H9 (cell line): ENCODE measurements at regions not wholly inside any gene's neighbourhood (a gene's known extent, or its start where the extent isn't known, plus 50 kb on each side); places are given as distances from the start of the nearest gene placed in this dataset.
A peak's percentile ranks its signal among the peaks of the same experiment; 100 is the strongest.

Experiments
- DNase-seq: peaks from one replicate; pipeline ENCODE4 v3.0.0-alpha.2; 2017
- H2AFZ ChIP-seq: one replicate; pipeline ENCODE4 v1.6.1; 2013; ENCODE audit warnings: mild to moderate bottlenecking, low read length, control low read depth, moderate library complexity
- H2AK5ac ChIP-seq: 2 replicates; pipeline ENCODE4 v1.6.1; 2013; ENCODE audit warnings: low read length, control low read depth, mixed read lengths; ENCODE audit not compliant: insufficient read length
- H2BK120ac ChIP-seq: one replicate; pipeline ENCODE4 v1.6.1; 2013; ENCODE audit warnings: low read depth, mild to moderate bottlenecking, low read length, control low read depth, inconsistent platforms; ENCODE audit not compliant: poor library complexity, severe bottlenecking
- H2BK12ac ChIP-seq: 2 replicates; pipeline ENCODE4 v1.6.1; 2013; ENCODE audit warnings: low read length, control low read depth, mixed read lengths, low read depth; ENCODE audit not compliant: insufficient read length
- H2BK15ac ChIP-seq: 2 replicates; pipeline ENCODE4 v1.6.1; 2013; ENCODE audit warnings: low read depth, low read length, control low read depth
- H2BK20ac ChIP-seq: one replicate; pipeline ENCODE4 v1.6.1; 2013; ENCODE audit warnings: low read depth, mild to moderate bottlenecking, low read length, control low read depth, inconsistent platforms; ENCODE audit not compliant: poor library complexity, severe bottlenecking
- H2BK5ac ChIP-seq: 2 replicates; pipeline ENCODE4 v1.6.1; 2013; ENCODE audit warnings: low read length, control low read depth, mixed read lengths; ENCODE audit not compliant: insufficient read length
- H3K14ac ChIP-seq: 2 replicates; pipeline ENCODE4 v1.6.1; 2013; ENCODE audit warnings: low read length, control low read depth; ENCODE audit not compliant: insufficient read depth
- H3K18ac ChIP-seq: 2 replicates; pipeline ENCODE4 v1.6.1; 2013; ENCODE audit warnings: low read depth, mild to moderate bottlenecking, mixed read lengths, low read length, control low read depth; ENCODE audit not compliant: insufficient read length
- H3K23ac ChIP-seq: 2 replicates; pipeline ENCODE4 v1.6.1; 2013; ENCODE audit warnings: low read length, control low read depth, mixed read lengths, low read depth; ENCODE audit not compliant: insufficient read length
- H3K23me2 ChIP-seq: 2 replicates; pipeline ENCODE4 v1.6.1; 2013; ENCODE audit warnings: low read depth, mild to moderate bottlenecking, mixed read lengths, low read length, control low read depth; ENCODE audit not compliant: insufficient read length, poor library complexity, severe bottlenecking
- H3K27ac ChIP-seq: 2 replicates; pipeline ENCODE4 v1.5.1; 2013; ENCODE audit warnings: low read length, control low read depth, mixed read lengths, low read depth; ENCODE audit not compliant: insufficient read length
- H3K27me3 ChIP-seq: 2 replicates; pipeline ENCODE4 v1.6.1; 2013; ENCODE audit warnings: low read length, control low read depth, inconsistent platforms; ENCODE audit not compliant: insufficient read depth
- H3K4ac ChIP-seq: 2 replicates; pipeline ENCODE4 v1.6.1; 2013; ENCODE audit warnings: low read depth, mild to moderate bottlenecking, control low read depth, inconsistent platforms, low read length, moderate library complexity
- H3K4me1 ChIP-seq: 2 replicates; pipeline ENCODE4 v1.6.1; 2013; ENCODE audit warnings: low read length, control low read depth, inconsistent platforms; ENCODE audit not compliant: insufficient read depth
- H3K4me2 ChIP-seq: 2 replicates; pipeline ENCODE4 v1.6.1; 2013; ENCODE audit warnings: low read length, control low read depth, mixed read lengths; ENCODE audit not compliant: insufficient read length, insufficient read depth
- H3K56ac ChIP-seq: 2 replicates; pipeline ENCODE4 v1.6.1; 2013; ENCODE audit warnings: low read depth, mild to moderate bottlenecking, mixed read lengths, low read length, control low read depth; ENCODE audit not compliant: insufficient read length
- H3K79me1 ChIP-seq: 2 replicates; pipeline ENCODE4 v1.6.1; 2013; ENCODE audit warnings: low read depth, mild to moderate bottlenecking, moderate library complexity, low read length, control low read depth, inconsistent platforms; ENCODE audit not compliant: insufficient read depth, poor library complexity, severe bottlenecking
- H3K79me2 ChIP-seq: 2 replicates; pipeline ENCODE4 v1.6.1; 2013; ENCODE audit warnings: low read length, control low read depth, inconsistent platforms; ENCODE audit not compliant: insufficient read depth
- H3K9ac ChIP-seq: 2 replicates; pipeline ENCODE4 v1.6.1; 2013; ENCODE audit warnings: low read length, control low read depth, mixed read lengths; ENCODE audit not compliant: insufficient read length; ENCODE audit errors: extremely low read depth
- H3K9me3 ChIP-seq: one replicate; pipeline ENCODE4 v1.6.1; 2013; ENCODE audit warnings: low read depth, low read length, inconsistent platforms; ENCODE audit not compliant: control insufficient read depth
- H3T11ph ChIP-seq: one replicate; pipeline ENCODE4 v1.6.1; 2013; ENCODE audit warnings: mild to moderate bottlenecking, low read length, control low read depth, inconsistent platforms
- H4K20me1 ChIP-seq: one replicate; pipeline ENCODE4 v1.6.1; 2013; ENCODE audit not compliant: control insufficient read depth, insufficient read length, insufficient read depth
- H4K5ac ChIP-seq: 2 replicates; pipeline ENCODE4 v1.6.1; 2013; ENCODE audit warnings: low read depth, mild to moderate bottlenecking, mixed read lengths, low read length, control low read depth; ENCODE audit not compliant: insufficient read length
- H4K8ac ChIP-seq: replicated peaks from 2 replicates; pipeline ENCODE4 v1.6.1; 2013; ENCODE audit warnings: low read length, control low read depth, mixed read lengths, low read depth; ENCODE audit not compliant: insufficient read length
- H4K91ac ChIP-seq: 2 replicates; pipeline ENCODE4 v1.6.1; 2013; ENCODE audit warnings: low read depth, mild to moderate bottlenecking, moderate library complexity, mixed read lengths, low read length, control low read depth; ENCODE audit not compliant: insufficient read length
- H3K27ac Mint-ChIP-seq, 3 experiments: 2 replicates in 2 of 3; 3 replicates in 1 of 3; pipeline ENCODE4 v1.8.0; 2020 to 2021; ENCODE audit warnings: mixed read lengths in 3 of 3, mild to moderate bottlenecking in 1 of 3, moderate library complexity in 1 of 3
- H3K27me3 Mint-ChIP-seq: 2 replicates; pipeline ENCODE4 v1.8.0; 2021; ENCODE audit warnings: low read depth, mild to moderate bottlenecking, moderate library complexity, mixed read lengths
- H3K36me3 Mint-ChIP-seq, 3 experiments: 2 replicates in 2 of 3; 3 replicates in 1 of 3; pipeline ENCODE4 v1.8.0; 2020 to 2021; ENCODE audit warnings: low read depth in 3 of 3, mixed read lengths in 3 of 3; ENCODE audit not compliant: insufficient read depth in 1 of 3
- H3K4me1 Mint-ChIP-seq, 2 experiments: 2 replicates each; pipeline ENCODE4 v1.8.0; 2020; ENCODE audit warnings: mixed read lengths in 2 of 2
- H3K4me3 Mint-ChIP-seq, 2 experiments: 2 replicates in 1 of 2; 3 replicates in 1 of 2; pipeline ENCODE4 v1.8.0; 2020 to 2021; ENCODE audit warnings: mild to moderate bottlenecking in 2 of 2, mixed read lengths in 2 of 2, moderate library complexity in 1 of 2
- H3K9me3 Mint-ChIP-seq, 2 experiments: 2 replicates in 1 of 2; 3 replicates in 1 of 2; pipeline ENCODE4 v1.8.0; 2020; ENCODE audit warnings: mild to moderate bottlenecking in 2 of 2, mixed read lengths in 2 of 2, moderate library complexity in 1 of 2
- CTCF ChIP-seq: fragments of 200-600 bp; sonication (generic); conservative IDR thresholded peaks from 3 replicates; pipeline ENCODE4 v1.8.0; 2021; ENCODE audit warnings: antibody characterized with exemption, mild to moderate bottlenecking
- WGBS: extraction: QIAGEN DNeasy Blood & Tissue Kit; methylation state at CpG from one replicate; pipeline ENCODE4 v1.1.7; 2013; ENCODE audit warnings: missing lambda C conversion rate, low lambda C conversion rate, mixed read lengths; ENCODE audit not compliant: insufficient read length; ENCODE audit errors: extremely low coverage; 5-methylcytosine and 5-hydroxymethylcytosine counted together

DNA sequence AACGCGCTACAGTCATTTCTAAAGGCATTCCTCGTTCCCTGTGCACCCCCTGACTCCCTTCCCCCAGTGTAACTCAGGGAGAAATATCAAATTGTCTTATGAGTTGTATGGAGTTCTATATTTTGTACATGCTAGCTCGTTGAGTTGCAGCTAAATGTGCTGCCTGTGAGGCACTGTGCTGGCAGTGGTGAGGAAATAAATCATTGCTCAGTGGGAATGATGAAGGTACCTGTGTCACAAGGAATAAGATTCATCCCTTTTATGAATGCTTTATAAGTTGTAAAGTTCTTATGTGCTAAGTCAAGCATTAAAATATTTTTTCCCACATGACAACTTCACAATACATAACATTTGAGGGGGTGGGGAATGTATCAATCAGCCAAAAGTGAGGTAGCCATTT is 939.6 kb upstream of the CRIM1 start:
- H3K4me2 ChIP-seq, result no peak overlapping the region
- peaks cover 6 to 7% of the 10 kb centered on the region in 2 experiments for H3K4me1 Mint-ChIP-seq
- no peaks in the 10 kb centered on the region for H3K9me3 ChIP-seq
- H2BK15ac ChIP-seq, result no peak overlapping the region
- no peak overlapping the region for H3K9ac ChIP-seq
- no peak overlapping the region for H3K27ac ChIP-seq
- H3K36me3 Mint-ChIP-seq, result peaks cover 0 to 9% (median 0%) of the 10 kb centered on the region in 3 experiments; a peak in 2 of 7 replicates
- H3K56ac ChIP-seq, result no peak overlapping the region
- no peak overlapping the region for H2BK120ac ChIP-seq
- DNase-seq, result no peak
- H3K18ac ChIP-seq, result no peak overlapping the region
- peaks cover 2% of the 10 kb centered on the region; the same call in 1 of the 2 replicates for H3K4me1 ChIP-seq
- H3T11ph ChIP-seq, result no peak overlapping the region
- no peak overlapping the region for H3K4me3 Mint-ChIP-seq
- WGBS, result no CpG with 5 or more reads among the region's 4 CpGs
- H2BK20ac ChIP-seq, result no peak overlapping the region
- peaks cover 5% of the 10 kb centered on the region in 2 experiments; a peak in 4 of 5 replicates for H3K9me3 Mint-ChIP-seq
- no peaks in the 10 kb centered on the region; the same call in 1 of the 2 replicates for H3K27me3 Mint-ChIP-seq
- H4K20me1 ChIP-seq, result no peaks in the 10 kb centered on the region
- H3K27me3 ChIP-seq, result no peaks in the 10 kb centered on the region
- H2AFZ ChIP-seq, result peak overlapping the region; percentile 84
- H2AK5ac ChIP-seq, result no peak overlapping the region
- no peak overlapping the region for H2BK5ac ChIP-seq
- no peak overlapping the region for H2BK12ac ChIP-seq
- H4K5ac ChIP-seq, result no peak overlapping the region
- no peak for TF ChIP-seq CTCF
- no peak overlapping the region for H3K23ac ChIP-seq
- H4K91ac ChIP-seq, result no peak overlapping the region
- H3K23me2 ChIP-seq, result no peaks in the 10 kb centered on the region
- no peaks in the 10 kb centered on the region for H3K79me2 ChIP-seq
- no peak overlapping the region for H3K4ac ChIP-seq
- H3K27ac Mint-ChIP-seq, result no peak overlapping the region
- no peak overlapping the region for H3K14ac ChIP-seq
- H4K8ac ChIP-seq, result no peak overlapping the region
- no peaks in the 10 kb centered on the region for H3K79me1 ChIP-seq
